H9 (cell line): ENCODE measurements at regions not wholly inside any gene's neighbourhood (a gene's known extent, or its start where the extent isn't known, plus 50 kb on each side); places are given as distances from the start of the nearest gene placed in this dataset.

Experiments used
- DNase-seq: peaks from one replicate; pipeline ENCODE4 v3.0.0-alpha.2; 2017
- H2AFZ ChIP-seq: one replicate; pipeline ENCODE4 v1.6.1; 2013; ENCODE audit warnings: mild to moderate bottlenecking, low read length, control low read depth, moderate library complexity
- H2AK5ac ChIP-seq: 2 replicates; pipeline ENCODE4 v1.6.1; 2013; ENCODE audit warnings: low read length, control low read depth, mixed read lengths; ENCODE audit not compliant: insufficient read length
- H2BK120ac ChIP-seq: one replicate; pipeline ENCODE4 v1.6.1; 2013; ENCODE audit warnings: low read depth, mild to moderate bottlenecking, low read length, control low read depth, inconsistent platforms; ENCODE audit not compliant: poor library complexity, severe bottlenecking
- H2BK12ac ChIP-seq: 2 replicates; pipeline ENCODE4 v1.6.1; 2013; ENCODE audit warnings: low read length, control low read depth, mixed read lengths, low read depth; ENCODE audit not compliant: insufficient read length
- H2BK15ac ChIP-seq: 2 replicates; pipeline ENCODE4 v1.6.1; 2013; ENCODE audit warnings: low read depth, low read length, control low read depth
- H2BK20ac ChIP-seq: one replicate; pipeline ENCODE4 v1.6.1; 2013; ENCODE audit warnings: low read depth, mild to moderate bottlenecking, low read length, control low read depth, inconsistent platforms; ENCODE audit not compliant: poor library complexity, severe bottlenecking
- H2BK5ac ChIP-seq: 2 replicates; pipeline ENCODE4 v1.6.1; 2013; ENCODE audit warnings: low read length, control low read depth, mixed read lengths; ENCODE audit not compliant: insufficient read length
- H3K14ac ChIP-seq: 2 replicates; pipeline ENCODE4 v1.6.1; 2013; ENCODE audit warnings: low read length, control low read depth; ENCODE audit not compliant: insufficient read depth
- H3K18ac ChIP-seq: 2 replicates; pipeline ENCODE4 v1.6.1; 2013; ENCODE audit warnings: low read depth, mild to moderate bottlenecking, mixed read lengths, low read length, control low read depth; ENCODE audit not compliant: insufficient read length
- H3K23ac ChIP-seq: 2 replicates; pipeline ENCODE4 v1.6.1; 2013; ENCODE audit warnings: low read length, control low read depth, mixed read lengths, low read depth; ENCODE audit not compliant: insufficient read length
- H3K23me2 ChIP-seq: 2 replicates; pipeline ENCODE4 v1.6.1; 2013; ENCODE audit warnings: low read depth, mild to moderate bottlenecking, mixed read lengths, low read length, control low read depth; ENCODE audit not compliant: insufficient read length, poor library complexity, severe bottlenecking
- H3K27ac ChIP-seq: 2 replicates; pipeline ENCODE4 v1.5.1; 2013; ENCODE audit warnings: low read length, control low read depth, mixed read lengths, low read depth; ENCODE audit not compliant: insufficient read length
- H3K27me3 ChIP-seq: 2 replicates; pipeline ENCODE4 v1.6.1; 2013; ENCODE audit warnings: low read length, control low read depth, inconsistent platforms; ENCODE audit not compliant: insufficient read depth
- H3K4ac ChIP-seq: 2 replicates; pipeline ENCODE4 v1.6.1; 2013; ENCODE audit warnings: low read depth, mild to moderate bottlenecking, control low read depth, inconsistent platforms, low read length, moderate library complexity
- H3K4me1 ChIP-seq: 2 replicates; pipeline ENCODE4 v1.6.1; 2013; ENCODE audit warnings: low read length, control low read depth, inconsistent platforms; ENCODE audit not compliant: insufficient read depth
- H3K4me2 ChIP-seq: 2 replicates; pipeline ENCODE4 v1.6.1; 2013; ENCODE audit warnings: low read length, control low read depth, mixed read lengths; ENCODE audit not compliant: insufficient read length, insufficient read depth
- H3K56ac ChIP-seq: 2 replicates; pipeline ENCODE4 v1.6.1; 2013; ENCODE audit warnings: low read depth, mild to moderate bottlenecking, mixed read lengths, low read length, control low read depth; ENCODE audit not compliant: insufficient read length
- H3K79me1 ChIP-seq: 2 replicates; pipeline ENCODE4 v1.6.1; 2013; ENCODE audit warnings: low read depth, mild to moderate bottlenecking, moderate library complexity, low read length, control low read depth, inconsistent platforms; ENCODE audit not compliant: insufficient read depth, poor library complexity, severe bottlenecking
- H3K79me2 ChIP-seq: 2 replicates; pipeline ENCODE4 v1.6.1; 2013; ENCODE audit warnings: low read length, control low read depth, inconsistent platforms; ENCODE audit not compliant: insufficient read depth
- H3K9ac ChIP-seq: 2 replicates; pipeline ENCODE4 v1.6.1; 2013; ENCODE audit warnings: low read length, control low read depth, mixed read lengths; ENCODE audit not compliant: insufficient read length; ENCODE audit errors: extremely low read depth
- H3K9me3 ChIP-seq: one replicate; pipeline ENCODE4 v1.6.1; 2013; ENCODE audit warnings: low read depth, low read length, inconsistent platforms; ENCODE audit not compliant: control insufficient read depth
- H3T11ph ChIP-seq: one replicate; pipeline ENCODE4 v1.6.1; 2013; ENCODE audit warnings: mild to moderate bottlenecking, low read length, control low read depth, inconsistent platforms
- H4K20me1 ChIP-seq: one replicate; pipeline ENCODE4 v1.6.1; 2013; ENCODE audit not compliant: control insufficient read depth, insufficient read length, insufficient read depth
- H4K5ac ChIP-seq: 2 replicates; pipeline ENCODE4 v1.6.1; 2013; ENCODE audit warnings: low read depth, mild to moderate bottlenecking, mixed read lengths, low read length, control low read depth; ENCODE audit not compliant: insufficient read length
- H4K8ac ChIP-seq: replicated peaks from 2 replicates; pipeline ENCODE4 v1.6.1; 2013; ENCODE audit warnings: low read length, control low read depth, mixed read lengths, low read depth; ENCODE audit not compliant: insufficient read length
- H4K91ac ChIP-seq: 2 replicates; pipeline ENCODE4 v1.6.1; 2013; ENCODE audit warnings: low read depth, mild to moderate bottlenecking, moderate library complexity, mixed read lengths, low read length, control low read depth; ENCODE audit not compliant: insufficient read length
- H3K27ac Mint-ChIP-seq, 3 experiments: 2 replicates in 2 of 3; 3 replicates in 1 of 3; pipeline ENCODE4 v1.8.0; 2020 to 2021; ENCODE audit warnings: mixed read lengths in 3 of 3, mild to moderate bottlenecking in 1 of 3, moderate library complexity in 1 of 3
- H3K27me3 Mint-ChIP-seq: 2 replicates; pipeline ENCODE4 v1.8.0; 2021; ENCODE audit warnings: low read depth, mild to moderate bottlenecking, moderate library complexity, mixed read lengths
- H3K36me3 Mint-ChIP-seq, 3 experiments: 2 replicates in 2 of 3; 3 replicates in 1 of 3; pipeline ENCODE4 v1.8.0; 2020 to 2021; ENCODE audit warnings: low read depth in 3 of 3, mixed read lengths in 3 of 3; ENCODE audit not compliant: insufficient read depth in 1 of 3
- H3K4me1 Mint-ChIP-seq, 2 experiments: 2 replicates each; pipeline ENCODE4 v1.8.0; 2020; ENCODE audit warnings: mixed read lengths in 2 of 2
- H3K4me3 Mint-ChIP-seq, 2 experiments: 2 replicates in 1 of 2; 3 replicates in 1 of 2; pipeline ENCODE4 v1.8.0; 2020 to 2021; ENCODE audit warnings: mild to moderate bottlenecking in 2 of 2, mixed read lengths in 2 of 2, moderate library complexity in 1 of 2
- H3K9me3 Mint-ChIP-seq, 2 experiments: 2 replicates in 1 of 2; 3 replicates in 1 of 2; pipeline ENCODE4 v1.8.0; 2020; ENCODE audit warnings: mild to moderate bottlenecking in 2 of 2, mixed read lengths in 2 of 2, moderate library complexity in 1 of 2
- CTCF ChIP-seq: fragments of 200-600 bp; sonication (generic); conservative IDR thresholded peaks from 3 replicates; pipeline ENCODE4 v1.8.0; 2021; ENCODE audit warnings: antibody characterized with exemption, mild to moderate bottlenecking
- WGBS: extraction: QIAGEN DNeasy Blood & Tissue Kit; methylation state at CpG from one replicate; pipeline ENCODE4 v1.1.7; 2013; ENCODE audit warnings: missing lambda C conversion rate, low lambda C conversion rate, mixed read lengths; ENCODE audit not compliant: insufficient read length; ENCODE audit errors: extremely low coverage; 5-methylcytosine and 5-hydroxymethylcytosine counted together

- H2BK15ac ChIP-seq, result no peak overlapping the region
- no peak overlapping the region for H3K4me3 Mint-ChIP-seq
- H2AFZ ChIP-seq, result no peak overlapping the region
Observed at GRCh38 chr4:104866809-104867208, 279.9 kb upstream of the TET2 start.

More at GRCh38 chr4:104866809-104867208, 279.9 kb upstream of the TET2 start:
- no peaks in the 10 kb centered on the region for H3K23me2 ChIP-seq
- no peak overlapping the region for H3K4ac ChIP-seq
- H3K14ac ChIP-seq, result no peak overlapping the region
- H3K27me3 ChIP-seq, result no peaks in the 10 kb centered on the region
- no peak overlapping the region for H4K91ac ChIP-seq
- WGBS, result no CpG with 5 or more reads among the region's 4 CpGs
- Mint-ChIP-seq H3K4me1 (peaks cover 5% of the 10 kb centered on the region in 2 experiments; a peak in 3 of 4 replicates), H3K27me3 (peaks cover 9% of the 10 kb centered on the region; the same call in 1 of the 2 replicates), H3K9me3 (peaks cover 4 to 9% of the 10 kb centered on the region in 2 experiments; a peak in 4 of 5 replicates), H3K27ac (peak overlapping the region in 1 of 3 experiments; percentile 30; a peak in 1 of 7 replicates), H3K36me3 (no peaks in the 10 kb centered on the region)
- DNase-seq, result no peak
- no peak overlapping the region for H3K56ac ChIP-seq
- no peaks in the 10 kb centered on the region for H3K79me1 ChIP-seq
- no peak overlapping the region for H3K18ac ChIP-seq
- no peak overlapping the region for H2BK12ac ChIP-seq
- TF ChIP-seq CTCF, result no peak
- H2BK120ac ChIP-seq, result no peak overlapping the region
- no peaks in the 10 kb centered on the region for H3K9me3 ChIP-seq
- no peak overlapping the region for H3K4me2 ChIP-seq
- H3K79me2 ChIP-seq, result no peaks in the 10 kb centered on the region
- no peak overlapping the region for H3T11ph ChIP-seq
- H3K23ac ChIP-seq, result no peak overlapping the region
- H4K5ac ChIP-seq, result no peak overlapping the region
- H2AK5ac ChIP-seq, result no peak overlapping the region
- H3K27ac ChIP-seq, result no peak overlapping the region
- H4K8ac ChIP-seq, result no peak overlapping the region
- H3K9ac ChIP-seq, result no peak overlapping the region
- H4K20me1 ChIP-seq, result no peaks in the 10 kb centered on the region
- H2BK5ac ChIP-seq, result no peak overlapping the region
- H3K4me1 ChIP-seq, result no peaks in the 10 kb centered on the region
- no peak overlapping the region for H2BK20ac ChIP-seq
